NCI-H1048 (cell line): ENCODE measurements at regions not wholly inside any gene's neighbourhood (a gene's known extent, or its start where the extent isn't known, plus 50 kb on each side); places are given as distances from the start of the nearest gene placed in this dataset.
"Not testable (repeated sequence)": the region's sequence is repeated elsewhere in the genome, so short reads cannot be mapped to it uniquely, and the experiment has no call there.

Experiments used
- DNase-seq: peaks from one replicate; lab custom pipeline; 2025; lab: John Stamatoyannopoulos, UW

GRCh38 chr2:139694327-139694726, 914.1 kb upstream of the NXPH2 start:
- DNase-seq = no peak

DNA sequence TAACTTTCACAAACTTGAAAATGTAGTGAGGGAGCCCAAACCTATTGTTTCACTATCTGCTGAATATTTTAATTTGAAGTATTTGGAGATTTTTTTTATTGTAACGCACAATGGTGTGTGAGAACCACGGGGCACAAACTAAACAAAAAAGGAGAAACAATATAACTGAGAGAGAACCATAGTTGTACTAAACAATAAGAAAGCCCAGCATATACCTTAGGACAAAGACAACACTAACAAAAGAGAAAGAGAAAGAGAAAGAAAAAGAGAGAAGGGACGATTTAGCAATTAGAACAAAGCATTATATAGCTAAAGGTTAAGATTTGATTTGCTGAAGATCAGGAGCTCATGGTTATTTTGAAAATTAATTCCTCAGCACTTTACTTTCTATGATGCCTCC, 906.0 kb upstream of the NXPH2 start:
- no peak for DNase-seq

GRCh38 chr2:139685090-139685983, 905.1 kb upstream of the NXPH2 start:
- no peak for DNase-seq

DNA sequence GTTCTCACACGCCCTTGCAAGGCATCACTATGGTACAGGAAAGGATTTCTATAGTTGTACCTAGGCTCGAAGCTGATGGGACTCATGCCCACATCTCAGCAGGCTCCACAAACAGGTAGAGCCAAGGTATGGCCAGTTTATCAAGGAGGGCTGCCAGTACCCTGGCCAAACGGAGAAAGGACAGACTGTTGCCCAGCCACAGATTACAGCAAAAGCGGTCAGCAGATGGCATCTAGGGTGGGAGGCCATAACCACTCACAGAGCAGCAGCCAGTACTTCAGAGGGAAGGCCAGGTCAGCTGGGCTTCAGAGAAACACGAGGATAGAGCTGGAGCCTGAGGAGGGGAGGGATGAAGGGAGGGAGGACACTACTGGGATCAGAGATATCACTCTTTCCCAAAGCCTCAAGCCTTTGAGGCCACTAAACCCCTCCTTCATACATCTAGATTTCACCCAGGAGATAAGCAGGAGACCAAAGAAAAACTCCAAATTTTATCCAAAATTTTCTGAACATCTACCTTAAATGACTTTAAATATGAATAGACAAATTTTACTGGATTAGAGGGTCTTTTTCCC, 904.2 kb upstream of the NXPH2 start:
- DNase-seq = no peak

GRCh38 chr2:139674577-139674976, 894.4 kb upstream of the NXPH2 start:
- no peak for DNase-seq

- DNase-seq = not testable (repeated sequence)
Measured at GRCh38 chr2:139673447-139673846, 893.3 kb upstream of the NXPH2 start.

GRCh38 chr2:139669675-139670074, 889.5 kb upstream of the NXPH2 start:
- DNase-seq = no peak

GRCh38 chr2:139652385-139652784, 872.2 kb upstream of the NXPH2 start:
- DNase-seq = no peak

- no peak for DNase-seq
Measured at GRCh38 chr2:139645617-139646016, 865.4 kb upstream of the NXPH2 start.

- no peak for DNase-seq
Measured at GRCh38 chr2:139643139-139643538, 862.9 kb upstream of the NXPH2 start.

DNA sequence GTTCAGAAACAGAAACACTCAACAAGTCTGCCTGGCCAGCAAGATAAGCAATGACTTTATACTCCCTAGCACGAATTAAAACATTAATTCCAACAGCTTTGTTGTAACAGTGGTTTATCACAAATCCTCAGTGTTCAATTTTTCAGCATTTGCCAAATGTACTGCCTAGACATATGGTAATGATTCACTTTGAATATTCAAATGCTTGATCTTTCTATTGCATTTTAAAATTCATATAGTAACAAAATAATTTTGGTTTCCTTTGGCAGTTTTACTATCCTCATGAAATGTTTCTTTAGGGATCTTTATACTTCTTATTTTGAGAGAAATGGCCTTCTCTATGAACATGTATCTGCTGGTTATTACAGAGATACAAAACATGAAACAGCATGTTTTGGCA, 851.8 kb upstream of the NXPH2 start:
- DNase-seq = no peak

DNA sequence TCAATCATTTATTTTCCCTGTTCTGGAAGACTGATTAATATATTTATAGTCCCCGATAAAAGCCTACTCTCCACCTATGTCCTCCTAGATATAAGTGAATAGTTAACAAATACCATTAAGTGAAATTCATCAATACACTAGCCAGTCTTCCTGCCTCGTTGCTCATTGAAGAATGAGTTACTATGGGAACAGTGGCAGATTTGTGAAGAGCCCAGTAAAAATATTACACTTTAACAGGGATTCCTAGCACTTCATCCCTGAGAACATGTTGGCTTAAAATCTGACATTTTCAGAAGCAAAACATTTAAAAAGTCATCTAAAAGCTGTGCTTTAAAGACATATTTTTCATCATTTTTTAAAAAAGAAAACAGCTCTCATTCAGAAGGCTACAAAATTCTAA, 848.7 kb upstream of the NXPH2 start:
- no peak for DNase-seq

DNA sequence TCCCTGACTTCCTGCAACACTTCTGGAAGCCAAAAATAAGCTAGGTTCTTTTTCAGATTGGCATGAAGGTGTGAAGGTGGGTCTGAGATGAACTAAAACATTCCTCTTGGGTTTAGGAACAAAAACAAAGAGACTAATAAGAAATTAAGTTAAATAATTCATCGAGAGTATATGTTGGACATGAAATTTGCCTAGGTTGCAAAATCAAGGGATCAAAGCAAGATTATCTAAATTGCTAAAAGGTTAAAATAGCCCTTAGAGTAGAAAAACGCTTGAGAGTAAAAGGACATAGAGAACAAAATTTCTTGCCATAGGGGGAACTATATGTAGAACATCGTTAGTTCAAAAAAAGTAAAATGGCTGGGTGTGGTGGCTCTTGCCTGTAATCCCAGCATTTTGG, 845.9 kb upstream of the NXPH2 start:
- no peak for DNase-seq

GRCh38 chr2:139622691-139623090, 842.5 kb upstream of the NXPH2 start:
- DNase-seq = no peak

DNA sequence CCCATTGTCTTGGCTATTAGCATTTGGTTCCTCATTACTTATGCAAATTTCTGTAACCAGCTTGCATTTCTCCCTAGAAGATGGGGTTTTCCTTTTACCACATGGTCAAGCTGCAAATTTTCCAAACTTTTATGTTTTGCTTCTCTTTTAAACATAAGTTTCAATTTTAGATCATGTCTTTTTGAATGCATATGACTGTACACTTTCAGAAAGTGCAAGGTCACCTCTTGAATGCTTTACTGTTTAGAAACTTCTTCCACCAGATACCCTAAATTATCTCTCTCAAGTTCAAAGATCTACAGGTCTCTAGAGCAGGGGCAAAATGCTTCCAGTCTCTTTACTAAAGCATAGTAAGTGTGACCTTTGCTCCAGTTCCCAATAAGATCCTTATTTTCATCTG, 837.6 kb upstream of the NXPH2 start:
- no peak for DNase-seq

- DNase-seq = no peak
Measured at GRCh38 chr2:139613264-139613663, 833.1 kb upstream of the NXPH2 start.

DNA sequence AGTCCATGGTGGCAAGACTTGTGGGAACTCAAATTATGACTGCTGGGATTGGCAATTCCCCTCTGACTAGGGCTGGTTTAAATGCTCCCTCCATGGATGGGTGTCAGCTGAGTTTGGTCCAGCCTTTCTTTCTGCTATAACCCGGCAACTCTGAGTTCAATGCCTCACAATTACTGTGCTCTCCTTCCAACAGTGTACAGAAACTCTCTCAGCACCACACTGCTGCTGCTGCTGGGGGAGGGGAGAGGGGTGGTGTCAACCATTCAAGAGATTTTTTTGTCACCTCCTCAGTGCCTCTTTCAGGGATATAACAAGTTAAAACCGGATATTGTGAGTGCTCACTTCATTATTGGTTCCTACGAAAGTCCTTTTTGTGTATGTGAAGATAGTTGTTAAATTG, 830.3 kb upstream of the NXPH2 start:
- no peak for DNase-seq

DNA sequence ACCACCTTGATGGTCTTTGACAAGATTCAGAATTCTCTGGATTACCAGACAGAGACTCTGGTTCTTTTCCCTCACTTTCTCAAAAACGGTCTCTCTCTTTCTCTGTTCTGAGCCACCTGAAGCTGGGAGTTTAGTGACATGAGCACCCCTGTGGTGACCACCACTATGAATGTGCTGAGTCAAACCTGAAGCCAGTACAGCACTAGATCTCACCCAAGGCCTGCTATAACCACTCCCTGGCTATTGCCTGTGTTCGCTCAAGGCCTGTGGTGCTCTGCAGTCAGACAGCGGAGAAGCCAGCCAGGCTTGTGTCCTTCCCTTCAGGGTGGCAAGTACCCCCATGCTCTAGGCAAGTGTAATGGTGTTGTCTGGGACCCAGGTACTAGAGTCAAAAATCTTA, 828.9 kb upstream of the NXPH2 start:
- DNase-seq = no peak

GRCh38 chr2:139605668-139606067, 825.5 kb upstream of the NXPH2 start:
- no peak for DNase-seq

DNA sequence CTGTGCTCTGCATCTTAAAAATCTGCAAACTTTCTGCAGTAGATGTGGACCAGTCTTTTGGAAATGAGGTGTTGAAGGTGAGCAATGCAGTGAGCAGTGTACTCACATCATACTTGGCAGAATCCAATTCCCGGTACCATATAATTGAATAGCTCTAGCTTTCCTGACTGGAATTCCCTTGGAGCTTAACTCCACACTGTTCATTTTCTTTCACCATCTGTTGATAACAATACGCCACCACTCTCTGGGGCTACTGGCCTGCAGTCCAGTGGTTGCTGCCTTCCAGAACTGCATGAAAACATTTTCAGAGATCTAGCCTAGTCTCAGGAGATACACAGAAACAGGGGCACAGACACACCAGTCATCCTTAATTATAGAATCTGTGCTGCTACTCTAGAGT, 820.0 kb upstream of the NXPH2 start:
- no peak for DNase-seq

- no peak for DNase-seq
Measured at GRCh38 chr2:139585101-139585500, 804.9 kb upstream of the NXPH2 start.

DNA sequence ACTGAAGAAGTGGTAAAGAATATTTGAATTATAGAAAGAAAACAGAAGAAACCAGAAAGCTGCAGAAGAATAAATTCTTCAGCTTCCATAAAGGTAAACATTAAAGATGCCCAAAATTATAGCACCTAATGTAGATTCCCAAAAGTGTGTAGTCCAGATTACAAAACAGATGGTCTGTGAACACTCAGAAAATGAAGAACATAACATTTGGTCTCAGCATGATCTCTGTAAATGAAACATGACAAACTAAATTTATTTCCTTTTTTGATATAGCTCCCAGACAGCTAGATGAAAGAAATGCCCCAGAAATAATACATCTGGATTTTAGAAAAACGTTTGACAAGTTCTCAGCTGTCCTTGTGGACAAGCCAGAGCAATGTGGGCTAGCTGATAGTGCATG, 794.2 kb upstream of the NXPH2 start:
- DNase-seq = no peak

DNA sequence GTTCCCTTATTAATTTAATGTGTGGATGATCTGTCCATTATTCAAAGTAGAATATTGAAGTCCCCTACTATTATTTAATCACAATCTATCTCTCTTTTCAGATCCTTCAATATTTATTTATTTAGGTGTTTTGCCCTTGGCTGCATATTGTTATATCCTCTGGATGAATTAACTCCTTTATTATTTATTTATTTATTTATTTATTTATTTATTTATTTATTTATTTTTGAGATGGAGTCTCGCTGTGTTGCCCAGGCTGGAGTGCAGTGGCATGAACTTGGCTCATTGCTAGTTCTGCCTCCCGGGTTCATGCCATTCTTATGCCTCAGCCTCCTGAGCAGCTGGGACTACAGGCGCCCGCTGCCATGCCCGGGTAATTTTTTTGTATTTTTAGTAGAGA, 776.6 kb upstream of the NXPH2 start:
- DNase-seq = no peak

- DNase-seq = no peak
Measured at GRCh38 chr2:139550873-139551272, 770.7 kb upstream of the NXPH2 start.
